ENCODE measurements at regions not wholly inside any gene's neighbourhood (a gene's known extent, or its start where the extent isn't known, plus 50 kb on each side); places are given as distances from the start of the nearest gene placed in this dataset.

- H3K9ac ChIP-seq (ENCODE audit: low read length), result no peak overlapping the region
- 100% methylated on average over 1 of the region's 4 CpGs for WGBS
Observed at GRCh38 chr2:221074238-221074637, 497.9 kb downstream of the EPHA4 start.

GRCh38 chr2:221075203-221075602 is 496.9 kb downstream of the EPHA4 start:
- no peak overlapping the region for H2AFZ ChIP-seq (ENCODE audit: low read depth, low read length)

More at GRCh38 chr2:221074238-221074637, 497.9 kb downstream of the EPHA4 start:
- Histone ChIP-seq H3K18ac (ENCODE audit: low read depth in 1 of 2, low read length in 2 of 2) (no peak overlapping the region), H3K27me3 (ENCODE audit: control insufficient read depth in 1 of 2, insufficient read depth in 1 of 2, low read length in 2 of 2) (no peaks in the 10 kb centered on the region), H2AFZ (ENCODE audit: low read depth, low read length) (no peak overlapping the region), H3K9me3 (ENCODE audit: control insufficient read depth, low read length) (peaks cover 3% of the 10 kb centered on the region), H3K14ac (ENCODE audit: low read length in 2 of 2) (no peak overlapping the region), H2AK5ac (ENCODE audit: low read length, severe bottlenecking) (peak overlapping the region; percentile 74), H3K4me2 (ENCODE audit: low read length, poor library complexity, severe bottlenecking) (no peak overlapping the region), H3K4me1 (ENCODE audit: control insufficient read depth, insufficient read depth, low read depth, low read length) (no peaks in the 10 kb centered on the region), H3K79me1 (replicated peaks; ENCODE audit: low read length, poor library complexity, severe bottlenecking) (no peaks in the 10 kb centered on the region), H3K27ac (ENCODE audit: low read length, poor library complexity, severe bottlenecking) (peak overlapping the region; percentile 95), H2BK5ac (ENCODE audit: low read depth, low read length, poor library complexity, severe bottlenecking) (peak overlapping the region; percentile 1), H3K4ac (ENCODE audit: low read depth in 1 of 2, low read length in 2 of 2) (no peak overlapping the region), H2BK12ac (ENCODE audit: low read length in 2 of 2) (no peak overlapping the region), H3K23ac (ENCODE audit: low read length in 2 of 2) (no peak overlapping the region), H2BK120ac (ENCODE audit: low read depth, low read length) (no peak overlapping the region), H2BK15ac (ENCODE audit: low read depth, poor library complexity, severe bottlenecking) (no peak overlapping the region), H4K91ac (ENCODE audit: low read length) (no peak overlapping the region), H3K36me3 (ENCODE audit: control insufficient read depth in 1 of 2, insufficient read depth in 2 of 2, low read depth in 1 of 2, low read length in 2 of 2) (no peaks in the 10 kb centered on the region), H4K8ac (ENCODE audit: low read length) (no peak overlapping the region), H3K4me3 (ENCODE audit: insufficient read depth in 1 of 2, low read depth in 1 of 2, low read length in 2 of 2) (no peak overlapping the region)
- no peak for DNase-seq

GRCh38 chr2:221077251-221077650 is 494.9 kb downstream of the EPHA4 start:
- Histone ChIP-seq H2AK5ac (ENCODE audit: low read length, severe bottlenecking) (peak overlapping the region; percentile 63), H3K4me1 (ENCODE audit: control insufficient read depth, insufficient read depth, low read depth, low read length) (no peaks in the 10 kb centered on the region), H3K14ac (ENCODE audit: low read length in 2 of 2) (no peak overlapping the region), H2AFZ (ENCODE audit: low read depth, low read length) (no peak overlapping the region), H3K9me3 (ENCODE audit: control insufficient read depth, low read length) (no peaks in the 10 kb centered on the region), H3K4me2 (ENCODE audit: low read length, poor library complexity, severe bottlenecking) (no peak overlapping the region), H4K91ac (ENCODE audit: low read length) (no peak overlapping the region), H2BK15ac (ENCODE audit: low read depth, poor library complexity, severe bottlenecking) (no peak overlapping the region), H3K9ac (ENCODE audit: low read length) (no peak overlapping the region), H3K79me1 (replicated peaks; ENCODE audit: low read length, poor library complexity, severe bottlenecking) (no peaks in the 10 kb centered on the region), H3K36me3 (ENCODE audit: control insufficient read depth in 1 of 2, insufficient read depth in 2 of 2, low read depth in 1 of 2, low read length in 2 of 2) (no peaks in the 10 kb centered on the region), H2BK12ac (ENCODE audit: low read length in 2 of 2) (no peak overlapping the region), H3K4me3 (ENCODE audit: insufficient read depth in 1 of 2, low read depth in 1 of 2, low read length in 2 of 2) (no peak overlapping the region), H3K27me3 (ENCODE audit: control insufficient read depth in 1 of 2, insufficient read depth in 1 of 2, low read length in 2 of 2) (no peaks in the 10 kb centered on the region), H3K27ac (ENCODE audit: low read length, poor library complexity, severe bottlenecking) (no peak overlapping the region), H2BK120ac (ENCODE audit: low read depth, low read length) (no peak overlapping the region), H3K23ac (ENCODE audit: low read length in 2 of 2) (no peak overlapping the region), H3K4ac (ENCODE audit: low read depth in 1 of 2, low read length in 2 of 2) (no peak overlapping the region), H3K18ac (ENCODE audit: low read depth in 1 of 2, low read length in 2 of 2) (no peak overlapping the region), H4K8ac (ENCODE audit: low read length) (no peak overlapping the region), H2BK5ac (ENCODE audit: low read depth, low read length, poor library complexity, severe bottlenecking) (no peak overlapping the region)
- no peak for DNase-seq
- 95% methylated on average over 3 of the region's 3 CpGs for WGBS

More at GRCh38 chr2:221075203-221075602, 496.9 kb downstream of the EPHA4 start:
- 7% methylated on average over 3 of the region's 3 CpGs for WGBS
- H3K9ac ChIP-seq (ENCODE audit: low read length), result peak overlapping the region; percentile 37
- no peaks in the 10 kb centered on the region for H3K4me1 ChIP-seq (ENCODE audit: control insufficient read depth, insufficient read depth, low read depth, low read length)
- peaks cover 3% of the 10 kb centered on the region for H3K9me3 ChIP-seq (ENCODE audit: control insufficient read depth, low read length)
- H3K79me1 ChIP-seq (replicated peaks; ENCODE audit: low read length, poor library complexity, severe bottlenecking), result no peaks in the 10 kb centered on the region
- no peak overlapping the region for H3K14ac ChIP-seq (ENCODE audit: low read length in 2 of 2)
- no peak overlapping the region for H3K18ac ChIP-seq (ENCODE audit: low read depth in 1 of 2, low read length in 2 of 2)
- H2BK12ac ChIP-seq (ENCODE audit: low read length in 2 of 2), result no peak overlapping the region
- no peaks in the 10 kb centered on the region for H3K36me3 ChIP-seq (ENCODE audit: control insufficient read depth in 1 of 2, insufficient read depth in 2 of 2, low read depth in 1 of 2, low read length in 2 of 2)
- no peak overlapping the region for H2BK5ac ChIP-seq (ENCODE audit: low read depth, low read length, poor library complexity, severe bottlenecking)
- H3K4me2 ChIP-seq (ENCODE audit: low read length, poor library complexity, severe bottlenecking), result no peak overlapping the region
- H3K4me3 ChIP-seq (ENCODE audit: insufficient read depth in 1 of 2, low read depth in 1 of 2, low read length in 2 of 2), result no peak overlapping the region
- H4K91ac ChIP-seq (ENCODE audit: low read length), result no peak overlapping the region
- H3K4ac ChIP-seq (ENCODE audit: low read depth in 1 of 2, low read length in 2 of 2), result no peak overlapping the region
- H2BK120ac ChIP-seq (ENCODE audit: low read depth, low read length), result no peak overlapping the region
- peak overlapping the region; percentile 95 for H3K27ac ChIP-seq (ENCODE audit: low read length, poor library complexity, severe bottlenecking)
- H3K23ac ChIP-seq (ENCODE audit: low read length in 2 of 2), result no peak overlapping the region
- H2AK5ac ChIP-seq (ENCODE audit: low read length, severe bottlenecking), result no peak overlapping the region
- H4K8ac ChIP-seq (ENCODE audit: low read length), result no peak overlapping the region
- no peaks in the 10 kb centered on the region for H3K27me3 ChIP-seq (ENCODE audit: control insufficient read depth in 1 of 2, insufficient read depth in 1 of 2, low read length in 2 of 2)
- H2BK15ac ChIP-seq (ENCODE audit: low read depth, poor library complexity, severe bottlenecking), result no peak overlapping the region
- peak; percentile 65 for DNase-seq

GRCh38 chr2:221077799-221078198 is 494.3 kb downstream of the EPHA4 start:
- no peak overlapping the region for H2AFZ ChIP-seq (ENCODE audit: low read depth, low read length)
- H3K27me3 ChIP-seq (ENCODE audit: control insufficient read depth in 1 of 2, insufficient read depth in 1 of 2, low read length in 2 of 2), result no peaks in the 10 kb centered on the region
- no peak overlapping the region for H3K4me3 ChIP-seq (ENCODE audit: insufficient read depth in 1 of 2, low read depth in 1 of 2, low read length in 2 of 2)
- no peak overlapping the region for H3K23ac ChIP-seq (ENCODE audit: low read length in 2 of 2)
- H3K27ac ChIP-seq (ENCODE audit: low read length, poor library complexity, severe bottlenecking), result no peak overlapping the region
- H3K4ac ChIP-seq (ENCODE audit: low read depth in 1 of 2, low read length in 2 of 2), result no peak overlapping the region
- H2AK5ac ChIP-seq (ENCODE audit: low read length, severe bottlenecking), result no peak overlapping the region
- no peak overlapping the region for H2BK15ac ChIP-seq (ENCODE audit: low read depth, poor library complexity, severe bottlenecking)
- no CpG with 5 or more reads among the region's 3 CpGs for WGBS
- no peak overlapping the region for H4K8ac ChIP-seq (ENCODE audit: low read length)
- no peak overlapping the region for H3K18ac ChIP-seq (ENCODE audit: low read depth in 1 of 2, low read length in 2 of 2)
- no peaks in the 10 kb centered on the region for H3K36me3 ChIP-seq (ENCODE audit: control insufficient read depth in 1 of 2, insufficient read depth in 2 of 2, low read depth in 1 of 2, low read length in 2 of 2)
- H3K14ac ChIP-seq (ENCODE audit: low read length in 2 of 2), result no peak overlapping the region
- H4K91ac ChIP-seq (ENCODE audit: low read length), result no peak overlapping the region
- no peak overlapping the region for H3K9ac ChIP-seq (ENCODE audit: low read length)
- no peaks in the 10 kb centered on the region for H3K79me1 ChIP-seq (replicated peaks; ENCODE audit: low read length, poor library complexity, severe bottlenecking)
- no peaks in the 10 kb centered on the region for H3K9me3 ChIP-seq (ENCODE audit: control insufficient read depth, low read length)
- no peaks in the 10 kb centered on the region for H3K4me1 ChIP-seq (ENCODE audit: control insufficient read depth, insufficient read depth, low read depth, low read length)
- no peak overlapping the region for H2BK5ac ChIP-seq (ENCODE audit: low read depth, low read length, poor library complexity, severe bottlenecking)
- no peak overlapping the region for H2BK120ac ChIP-seq (ENCODE audit: low read depth, low read length)
- no peak overlapping the region for H2BK12ac ChIP-seq (ENCODE audit: low read length in 2 of 2)
- H3K4me2 ChIP-seq (ENCODE audit: low read length, poor library complexity, severe bottlenecking), result no peak overlapping the region
- DNase-seq, result no peak

Measured in mesenchymal stem cell (in vitro differentiated cells and primary cell).